Neutrophil (primary cell): ENCODE measurements at regions not wholly inside any gene's neighbourhood (a gene's known extent, or its start where the extent isn't known, plus 50 kb on each side); places are given as distances from the start of the nearest gene placed in this dataset.

Experiments used
- H3K27ac ChIP-seq: fragments of 200-600 bp; sonication (generic); 2 replicates; pipeline ENCODE4 v1.5.1; 2016; ENCODE audit warnings: mild to moderate bottlenecking, moderate library complexity
- H3K27me3 ChIP-seq: fragments of 200-600 bp; sonication (generic); 2 replicates; pipeline ENCODE4 v1.6.0; 2016; ENCODE audit warnings: mild to moderate bottlenecking
- H3K36me3 ChIP-seq: fragments of 200-600 bp; sonication (generic); 2 replicates; pipeline ENCODE4 v1.5.1; 2017
- H3K4me1 ChIP-seq, 2 experiments: fragments of 200-600 bp in 1 of 2; sonication (generic) in 1 of 2; 1 replicate in 1 of 2; 2 replicates in 1 of 2; pipeline versions ENCODE4 v1.5.1 to v1.6.1; 2013 to 2016; ENCODE audit warnings: low read depth in 1 of 2, low read length in 1 of 2, mild to moderate bottlenecking in 1 of 2, moderate library complexity in 1 of 2; ENCODE audit not compliant: control insufficient read depth in 1 of 2, insufficient read depth in 1 of 2
- H3K4me3 ChIP-seq, 2 experiments: fragments of 200-600 bp in 1 of 2; sonication (generic) in 1 of 2; 1 replicate in 1 of 2; 2 replicates in 1 of 2; pipeline ENCODE4 v1.5.1; 2013 to 2016; ENCODE audit warnings: low read depth in 1 of 2, low read length in 1 of 2, mild to moderate bottlenecking in 1 of 2, moderate library complexity in 1 of 2
- H3K9me3 ChIP-seq: fragments of 200-600 bp; sonication (generic); 2 replicates; pipeline ENCODE4 v1.5.1; 2016
- TF ChIP-seq, protein P1 (sequence below): fragments of 200-600 bp; sonication (generic); IDR thresholded peaks from 2 replicates; pipeline ENCODE4 v1.5.1; 2016; ENCODE audit warnings: antibody characterized with exemption

DNA sequence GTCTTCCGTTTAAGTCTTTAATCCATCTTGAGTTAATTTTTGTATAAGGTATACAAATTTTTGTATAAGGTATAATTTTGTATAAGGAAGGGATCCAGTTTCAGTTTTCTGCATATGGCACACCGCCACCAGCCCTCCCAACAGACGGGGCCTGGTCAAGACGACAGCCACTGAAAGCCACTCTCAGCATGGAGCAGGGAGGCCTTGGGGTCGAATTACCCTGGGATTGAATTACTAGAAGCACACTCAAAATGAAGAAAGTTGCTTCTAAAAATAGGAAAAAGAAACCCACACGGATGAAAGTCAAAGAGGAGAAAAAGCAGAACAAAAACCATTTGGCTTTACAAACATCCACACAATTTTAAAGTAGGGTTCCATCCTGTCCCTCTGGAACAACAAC is 586.2 kb upstream of the ADAMTS16 start:
- H3K27ac ChIP-seq: no peak overlapping the region
- H3K27me3 ChIP-seq: no peaks in the 10 kb centered on the region
- H3K36me3 ChIP-seq: no peaks in the 10 kb centered on the region
- H3K4me3 ChIP-seq: no peak overlapping the region
- TF ChIP-seq, protein P1, sequence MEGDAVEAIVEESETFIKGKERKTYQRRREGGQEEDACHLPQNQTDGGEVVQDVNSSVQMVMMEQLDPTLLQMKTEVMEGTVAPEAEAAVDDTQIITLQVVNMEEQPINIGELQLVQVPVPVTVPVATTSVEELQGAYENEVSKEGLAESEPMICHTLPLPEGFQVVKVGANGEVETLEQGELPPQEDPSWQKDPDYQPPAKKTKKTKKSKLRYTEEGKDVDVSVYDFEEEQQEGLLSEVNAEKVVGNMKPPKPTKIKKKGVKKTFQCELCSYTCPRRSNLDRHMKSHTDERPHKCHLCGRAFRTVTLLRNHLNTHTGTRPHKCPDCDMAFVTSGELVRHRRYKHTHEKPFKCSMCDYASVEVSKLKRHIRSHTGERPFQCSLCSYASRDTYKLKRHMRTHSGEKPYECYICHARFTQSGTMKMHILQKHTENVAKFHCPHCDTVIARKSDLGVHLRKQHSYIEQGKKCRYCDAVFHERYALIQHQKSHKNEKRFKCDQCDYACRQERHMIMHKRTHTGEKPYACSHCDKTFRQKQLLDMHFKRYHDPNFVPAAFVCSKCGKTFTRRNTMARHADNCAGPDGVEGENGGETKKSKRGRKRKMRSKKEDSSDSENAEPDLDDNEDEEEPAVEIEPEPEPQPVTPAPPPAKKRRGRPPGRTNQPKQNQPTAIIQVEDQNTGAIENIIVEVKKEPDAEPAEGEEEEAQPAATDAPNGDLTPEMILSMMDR: no peak
- H3K4me1 ChIP-seq: no peaks in the 10 kb centered on the region
- no peaks in the 10 kb centered on the region for H3K9me3 ChIP-seq

DNA sequence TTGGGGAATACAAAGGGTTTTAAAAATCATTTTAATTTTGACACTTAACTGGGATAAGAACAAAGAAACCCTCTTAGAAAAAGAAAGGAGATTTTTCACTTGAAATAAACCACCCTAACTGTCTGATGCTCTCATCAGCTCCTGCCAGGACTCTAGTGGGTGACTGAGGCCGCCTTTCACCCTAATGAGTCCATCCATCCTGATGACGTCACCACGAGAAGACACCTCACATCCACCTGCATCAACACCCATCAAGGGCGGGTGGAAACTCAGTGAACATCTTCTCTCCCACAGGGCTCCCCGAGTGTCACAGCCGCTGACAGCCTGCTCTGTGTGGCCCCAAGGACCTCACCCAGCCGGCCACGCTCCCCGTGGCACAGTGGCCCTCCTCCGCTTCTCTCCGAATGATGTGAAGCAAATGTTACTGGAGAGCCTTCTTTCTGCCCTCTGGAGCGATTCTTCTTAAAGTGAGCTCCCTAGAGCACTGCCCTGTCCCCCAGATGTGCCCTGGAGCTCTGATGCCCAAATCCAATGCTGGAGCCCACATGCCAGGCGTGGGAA is 584.3 kb upstream of the ADAMTS16 start:
- H3K36me3 ChIP-seq: no peaks in the 10 kb centered on the region
- no peaks in the 10 kb centered on the region for H3K9me3 ChIP-seq
- no peak overlapping the region for H3K4me3 ChIP-seq
- no peak overlapping the region for H3K27ac ChIP-seq
- TF ChIP-seq, protein P1: no peak
- no peaks in the 10 kb centered on the region for H3K4me1 ChIP-seq
- no peaks in the 10 kb centered on the region for H3K27me3 ChIP-seq

DNA sequence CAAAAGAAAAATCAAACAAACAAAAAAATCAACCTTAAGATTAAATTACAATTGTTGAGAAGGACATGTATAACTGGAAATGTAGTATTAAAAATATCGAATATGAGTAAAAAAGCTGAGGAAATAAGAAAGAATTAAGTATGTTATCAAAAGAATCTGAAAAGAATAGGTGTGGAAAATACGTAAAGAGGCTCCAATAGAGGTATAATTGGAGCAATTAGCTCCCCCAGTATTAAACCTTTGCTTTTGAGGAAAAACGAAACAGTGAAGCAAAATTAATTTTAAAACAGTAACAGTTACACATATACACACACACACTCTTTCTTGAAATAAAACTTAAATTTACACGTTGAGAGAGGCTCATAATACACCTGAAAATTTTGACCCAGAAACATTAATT is 578.7 kb upstream of the ADAMTS16 start:
- Histone ChIP-seq H3K27me3 (no peaks in the 10 kb centered on the region), H3K4me1 (no peaks in the 10 kb centered on the region), H3K9me3 (no peaks in the 10 kb centered on the region), H3K4me3 (no peak overlapping the region), H3K27ac (no peak overlapping the region), H3K36me3 (no peaks in the 10 kb centered on the region)
- TF ChIP-seq, protein P1: no peak

DNA sequence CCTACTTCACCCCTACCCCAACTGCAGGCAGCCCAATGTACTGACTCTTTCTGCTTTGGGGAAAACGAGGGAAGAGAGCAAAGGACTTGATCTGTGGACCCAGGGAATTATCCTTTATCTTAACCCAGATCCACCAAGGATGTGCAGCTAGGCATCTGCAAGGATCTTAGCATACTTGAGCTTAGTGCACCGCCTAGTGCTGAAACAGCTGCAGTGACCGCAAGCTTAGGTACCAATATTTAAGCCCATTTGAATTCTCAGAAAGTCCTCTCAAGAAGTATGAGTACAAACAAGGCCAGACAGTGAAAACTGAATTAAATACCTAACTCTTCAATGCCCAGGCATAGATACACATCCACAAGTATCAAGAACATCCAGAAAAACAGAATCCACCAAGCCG is 576.7 kb upstream of the ADAMTS16 start:
- Histone ChIP-seq H3K27ac (no peak overlapping the region), H3K36me3 (no peaks in the 10 kb centered on the region), H3K27me3 (no peaks in the 10 kb centered on the region), H3K9me3 (no peaks in the 10 kb centered on the region), H3K4me3 (no peak overlapping the region), H3K4me1 (no peaks in the 10 kb centered on the region)
- TF ChIP-seq, protein P1: no peak

DNA sequence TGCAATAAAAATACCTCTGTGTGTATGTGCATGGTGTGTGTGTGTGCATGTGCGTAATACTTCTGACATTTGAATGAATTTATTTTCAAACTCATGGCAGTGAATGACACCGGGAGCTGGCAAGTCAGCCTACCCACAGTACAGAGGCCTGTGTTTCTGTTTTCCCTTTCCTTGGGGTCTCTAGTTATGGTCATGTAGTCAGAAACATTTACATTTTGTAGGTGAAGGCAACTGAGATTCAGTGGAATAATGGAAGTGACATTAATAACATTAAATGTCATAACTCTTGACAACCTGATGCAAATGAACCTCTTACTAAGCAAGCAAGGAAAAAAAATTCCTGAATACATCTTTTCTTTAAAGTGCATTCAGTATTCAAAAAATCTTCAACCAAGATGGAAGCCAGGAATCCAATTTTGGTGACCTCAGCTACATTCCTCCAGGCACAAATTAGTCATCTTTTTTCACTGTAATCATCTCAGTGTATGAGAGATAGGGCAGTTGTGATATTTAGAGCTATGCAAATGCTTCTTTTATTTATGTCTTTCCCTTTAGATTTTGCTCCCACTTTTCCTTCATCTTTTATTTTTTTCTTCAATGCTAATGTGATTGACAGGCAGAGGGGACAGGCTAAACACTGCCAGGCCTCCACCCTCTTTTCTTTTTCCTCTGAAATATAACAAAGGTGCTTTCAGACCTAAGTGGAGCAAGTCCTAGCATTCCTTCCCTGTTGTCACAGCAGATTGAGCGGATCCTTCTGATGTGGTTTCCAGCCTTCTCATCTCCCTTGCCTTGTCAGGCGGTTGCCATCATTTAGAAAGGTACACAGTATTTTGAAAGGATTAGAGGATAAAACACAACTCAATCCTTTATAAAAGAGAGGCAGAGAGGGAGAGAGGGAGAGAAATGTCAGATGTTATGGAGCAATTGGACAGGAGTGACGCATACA is 569.8 kb upstream of the ADAMTS16 start:
- Histone ChIP-seq H3K27ac (no peak overlapping the region), H3K36me3 (no peaks in the 10 kb centered on the region), H3K4me1 (no peaks in the 10 kb centered on the region), H3K4me3 (no peak overlapping the region), H3K27me3 (no peaks in the 10 kb centered on the region), H3K9me3 (no peaks in the 10 kb centered on the region)
- TF ChIP-seq, protein P1: no peak
